ENCODE measurements at regions not wholly inside any gene's neighbourhood (a gene's known extent, or its start where the extent isn't known, plus 50 kb on each side); places are given as distances from the start of the nearest gene placed in this dataset.

DNA sequence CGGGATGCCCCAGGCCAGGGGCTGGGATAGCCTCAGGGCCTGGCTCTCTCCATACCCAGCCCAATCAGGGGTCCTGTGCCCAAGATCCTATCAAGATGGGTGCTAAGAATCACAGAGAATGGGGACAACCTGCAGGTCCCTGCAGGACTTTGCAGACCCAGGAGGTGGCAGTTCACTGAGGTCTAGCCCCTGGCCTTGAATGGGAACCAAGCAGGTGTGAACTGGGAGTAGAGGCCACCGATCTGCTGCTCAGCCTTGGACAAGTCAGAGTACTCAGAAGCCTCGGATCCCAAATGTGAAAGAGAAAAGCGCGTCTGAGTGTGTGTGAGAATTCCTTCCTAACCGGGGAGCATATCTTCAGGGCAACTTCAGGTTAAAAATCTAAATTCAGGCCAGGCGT lies 76.2 kb downstream of the ARL6IP4 start:
- H2AFZ ChIP-seq (ENCODE audit: low read depth, low read length), result no peak overlapping the region
- H3K27me3 ChIP-seq (ENCODE audit: insufficient read depth, low read depth, low read length), result no peaks in the 10 kb centered on the region
- H3K4me2 ChIP-seq (ENCODE audit: low read length), result no peak overlapping the region
- no peaks in the 10 kb centered on the region for H3K9me3 ChIP-seq (ENCODE audit: low read length)
- no peak overlapping the region for H3K9ac ChIP-seq (ENCODE audit: low read length)
- H3K4me3 ChIP-seq (ENCODE audit: low read length), result no peak overlapping the region
- H3K79me2 ChIP-seq (replicated peaks; ENCODE audit: insufficient read depth, low read length), result no peaks in the 10 kb centered on the region
- no peaks in the 10 kb centered on the region for H4K20me1 ChIP-seq (ENCODE audit: insufficient read depth)
- H3K9me2 ChIP-seq (ENCODE audit: insufficient read depth, low read length), result no peaks in the 10 kb centered on the region
- TF ChIP-seq POLR2AphosphoS5 (IDR thresholded peaks at IDR 0.05) (no peak), SMC3 (conservative IDR thresholded peaks at IDR 0.05; ENCODE audit: poor library complexity) (no peak), TAF1 (IDR thresholded peaks at IDR 0.05; ENCODE audit: low read depth) (no peak), REST (IDR thresholded peaks at IDR 0.05; ENCODE audit: borderline replicate concordance) (no peak), EZH2 (IDR thresholded peaks at IDR 0.05; ENCODE audit: borderline replicate concordance, insufficient read depth, low read length, poor library complexity, severe bottlenecking) (no peak), EP300 (conservative IDR thresholded peaks at IDR 0.05; ENCODE audit: poor library complexity, severe bottlenecking) (no peak)
- no peaks in the 10 kb centered on the region for H3K36me3 ChIP-seq (ENCODE audit: insufficient read depth, low read length)
- no peaks in the 10 kb centered on the region for H3F3A ChIP-seq (ENCODE audit: insufficient read depth, low read length, poor library complexity, severe bottlenecking)
- H3K27ac ChIP-seq (ENCODE audit: low read length), result no peak overlapping the region

- H3K27ac ChIP-seq (ENCODE audit: low read length), result no peak overlapping the region
- H3K36me3 ChIP-seq (ENCODE audit: insufficient read depth, low read length), result no peaks in the 10 kb centered on the region
- no peaks in the 10 kb centered on the region for H4K20me1 ChIP-seq (ENCODE audit: insufficient read depth)
- no peak overlapping the region for H2AFZ ChIP-seq (ENCODE audit: low read depth, low read length)
- H3K79me2 ChIP-seq (replicated peaks; ENCODE audit: insufficient read depth, low read length), result no peaks in the 10 kb centered on the region
- no peaks in the 10 kb centered on the region for H3K9me3 ChIP-seq (ENCODE audit: low read length)
- H3K4me2 ChIP-seq (ENCODE audit: low read length), result no peak overlapping the region
- no peak overlapping the region for H3K4me3 ChIP-seq (ENCODE audit: low read length)
- H3K9ac ChIP-seq (ENCODE audit: low read length), result no peak overlapping the region
- no peaks in the 10 kb centered on the region for H3K9me2 ChIP-seq (ENCODE audit: insufficient read depth, low read length)
- H3K27me3 ChIP-seq (ENCODE audit: insufficient read depth, low read depth, low read length), result no peaks in the 10 kb centered on the region
- H3F3A ChIP-seq (ENCODE audit: insufficient read depth, low read length, poor library complexity, severe bottlenecking), result no peaks in the 10 kb centered on the region
- TF ChIP-seq MXI1 (conservative IDR thresholded peaks at IDR 0.05; ENCODE audit: poor library complexity, severe bottlenecking) (no peak), TAF1 (IDR thresholded peaks at IDR 0.05; ENCODE audit: low read depth) (no peak), EZH2 (IDR thresholded peaks at IDR 0.05; ENCODE audit: borderline replicate concordance, insufficient read depth, low read length, poor library complexity, severe bottlenecking) (no peak), REST (IDR thresholded peaks at IDR 0.05; ENCODE audit: borderline replicate concordance) (no peak), RAD21 (conservative IDR thresholded peaks at IDR 0.05) (no peak), POLR2AphosphoS5 (IDR thresholded peaks at IDR 0.05) (no peak)
- TF ChIP-seq, protein P1, sequence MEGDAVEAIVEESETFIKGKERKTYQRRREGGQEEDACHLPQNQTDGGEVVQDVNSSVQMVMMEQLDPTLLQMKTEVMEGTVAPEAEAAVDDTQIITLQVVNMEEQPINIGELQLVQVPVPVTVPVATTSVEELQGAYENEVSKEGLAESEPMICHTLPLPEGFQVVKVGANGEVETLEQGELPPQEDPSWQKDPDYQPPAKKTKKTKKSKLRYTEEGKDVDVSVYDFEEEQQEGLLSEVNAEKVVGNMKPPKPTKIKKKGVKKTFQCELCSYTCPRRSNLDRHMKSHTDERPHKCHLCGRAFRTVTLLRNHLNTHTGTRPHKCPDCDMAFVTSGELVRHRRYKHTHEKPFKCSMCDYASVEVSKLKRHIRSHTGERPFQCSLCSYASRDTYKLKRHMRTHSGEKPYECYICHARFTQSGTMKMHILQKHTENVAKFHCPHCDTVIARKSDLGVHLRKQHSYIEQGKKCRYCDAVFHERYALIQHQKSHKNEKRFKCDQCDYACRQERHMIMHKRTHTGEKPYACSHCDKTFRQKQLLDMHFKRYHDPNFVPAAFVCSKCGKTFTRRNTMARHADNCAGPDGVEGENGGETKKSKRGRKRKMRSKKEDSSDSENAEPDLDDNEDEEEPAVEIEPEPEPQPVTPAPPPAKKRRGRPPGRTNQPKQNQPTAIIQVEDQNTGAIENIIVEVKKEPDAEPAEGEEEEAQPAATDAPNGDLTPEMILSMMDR (IDR thresholded peaks at IDR 0.05; ENCODE audit: poor library complexity, severe bottlenecking), result no peak
These were observed 75.6 kb downstream of the ARL6IP4 start for GRCh38 chr12:123056053-123056452.
